Trophoblast cell (in vitro differentiated cells and primary cell): ENCODE measurements at regions not wholly inside any gene's neighbourhood (a gene's known extent, or its start where the extent isn't known, plus 50 kb on each side); places are given as distances from the start of the nearest gene placed in this dataset.

Experiments
- DNase-seq, 2 donors: peaks; one replicate each; pipeline ENCODE4 v3.0.0-alpha.2; 2016
- H2AFZ ChIP-seq: 2 replicates; pipeline ENCODE4 v1.6.1; 2013; ENCODE audit warnings: low read length, moderate library complexity, mild to moderate bottlenecking; ENCODE audit not compliant: insufficient read depth, poor library complexity
- H2AK5ac ChIP-seq: 2 replicates; pipeline ENCODE4 v1.6.1; 2013; ENCODE audit warnings: mild to moderate bottlenecking, low read length
- H2BK120ac ChIP-seq: 2 replicates; pipeline ENCODE4 v1.6.1; 2013; ENCODE audit warnings: low read length, mild to moderate bottlenecking, moderate library complexity; ENCODE audit not compliant: insufficient read depth, poor library complexity
- H2BK12ac ChIP-seq: 2 replicates; pipeline ENCODE4 v1.6.1; 2013; ENCODE audit warnings: mild to moderate bottlenecking, low read length, moderate library complexity
- H2BK5ac ChIP-seq: 2 replicates; pipeline ENCODE4 v1.6.1; 2013; ENCODE audit warnings: low read length, low read depth, moderate library complexity, mild to moderate bottlenecking; ENCODE audit not compliant: poor library complexity
- H3K14ac ChIP-seq: 2 replicates; pipeline ENCODE4 v1.6.1; 2013; ENCODE audit warnings: mild to moderate bottlenecking, low read length
- H3K18ac ChIP-seq: 2 replicates; pipeline ENCODE4 v1.6.1; 2013; ENCODE audit warnings: mild to moderate bottlenecking, low read length
- H3K23ac ChIP-seq: 2 replicates; pipeline ENCODE4 v1.6.1; 2013; ENCODE audit warnings: low read length
- H3K27ac ChIP-seq: 2 replicates; pipeline ENCODE4 v1.5.1; 2013; ENCODE audit warnings: low read depth, mild to moderate bottlenecking, inconsistent platforms, low read length, moderate library complexity
- H3K27me3 ChIP-seq: 2 replicates; pipeline ENCODE4 v1.6.1; 2013; ENCODE audit warnings: inconsistent platforms, mild to moderate bottlenecking, low read length, moderate library complexity; ENCODE audit not compliant: insufficient read depth
- H3K36me3 ChIP-seq, 2 experiments: 1 replicate in 1 of 2; 2 replicates in 1 of 2; pipeline ENCODE4 v1.6.1; 2013; ENCODE audit warnings: low read length in 2 of 2, mild to moderate bottlenecking in 2 of 2, moderate library complexity in 1 of 2; ENCODE audit not compliant: insufficient read depth in 2 of 2, control insufficient read depth in 1 of 2
- H3K4ac ChIP-seq: 2 replicates; pipeline ENCODE4 v1.6.1; 2013; ENCODE audit warnings: low read depth, mild to moderate bottlenecking, low read length, moderate library complexity
- H3K4me1 ChIP-seq, 2 experiments: 1 replicate in 1 of 2; 2 replicates in 1 of 2; pipeline ENCODE4 v1.6.1; 2013; ENCODE audit warnings: low read length in 2 of 2, mild to moderate bottlenecking in 2 of 2, moderate library complexity in 1 of 2; ENCODE audit not compliant: insufficient read depth in 2 of 2, control insufficient read depth in 1 of 2
- H3K4me2 ChIP-seq: 2 replicates; pipeline ENCODE4 v1.6.1; 2013; ENCODE audit warnings: inconsistent platforms, mild to moderate bottlenecking, low read length, moderate library complexity
- H3K4me3 ChIP-seq: 2 replicates; pipeline ENCODE4 v1.5.1; 2013; ENCODE audit warnings: mild to moderate bottlenecking, low read depth, low read length, inconsistent platforms
- H3K79me1 ChIP-seq: one replicate; pipeline ENCODE4 v1.6.1; 2013; ENCODE audit warnings: low read length
- H3K79me2 ChIP-seq: 2 replicates; pipeline ENCODE4 v1.6.1; 2013; ENCODE audit warnings: low read length, mild to moderate bottlenecking; ENCODE audit not compliant: control insufficient read depth, insufficient read depth, poor library complexity
- H3K9ac ChIP-seq: 2 replicates; pipeline ENCODE4 v1.6.1; 2013; ENCODE audit warnings: mild to moderate bottlenecking, low read length
- H3K9me3 ChIP-seq: 2 replicates; pipeline ENCODE4 v1.6.1; 2013; ENCODE audit warnings: low read depth, mild to moderate bottlenecking, control low read depth, inconsistent platforms, low read length; ENCODE audit not compliant: insufficient read depth
- H4K12ac ChIP-seq: 2 replicates; pipeline ENCODE4 v1.6.1; 2013; ENCODE audit warnings: low read depth, mild to moderate bottlenecking, low read length, moderate library complexity
- H4K8ac ChIP-seq: 2 replicates; pipeline ENCODE4 v1.6.1; 2013; ENCODE audit warnings: low read depth, mild to moderate bottlenecking, low read length, moderate library complexity
- H4K91ac ChIP-seq: one replicate; pipeline ENCODE4 v1.6.1; 2013; ENCODE audit warnings: low read depth, mild to moderate bottlenecking, low read length, moderate library complexity
- WGBS: extraction: QIAGEN DNeasy Blood & Tissue Kit; methylation state at CpG from one replicate; pipeline ENCODE4 v1.1.7; 2013; ENCODE audit warnings: missing lambda C conversion rate; ENCODE audit not compliant: insufficient read length, insufficient coverage; ENCODE audit errors: extremely low coverage; 5-methylcytosine and 5-hydroxymethylcytosine counted together

DNA sequence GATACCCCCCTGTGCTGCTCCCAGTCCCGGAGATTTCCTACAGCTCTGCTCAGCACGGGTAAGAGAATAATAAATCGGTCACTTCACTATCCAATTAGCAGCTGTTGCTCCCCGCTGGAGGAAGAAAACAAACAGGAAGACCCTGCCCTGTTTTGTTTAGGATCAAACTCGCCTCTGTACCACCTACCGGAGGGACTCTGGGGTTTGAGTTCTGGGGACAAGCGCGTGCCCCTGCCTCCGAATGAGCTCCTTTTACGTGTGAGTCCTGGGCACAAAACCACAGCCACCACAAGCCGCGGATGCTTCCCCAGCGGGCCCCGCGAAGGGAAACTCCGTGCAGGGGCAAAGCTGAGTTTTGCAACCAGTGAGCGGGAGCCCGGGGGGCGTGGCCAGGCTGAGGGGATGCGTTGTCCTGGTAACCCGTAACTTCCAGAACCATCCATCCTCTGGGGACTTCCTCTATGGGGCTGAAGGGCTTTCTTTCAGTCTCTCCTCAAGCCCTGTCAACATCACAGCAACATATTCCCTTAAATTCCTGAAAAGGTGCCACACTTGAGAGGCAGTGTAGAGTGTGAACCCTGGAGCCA is 315.7 kb upstream of the PROK2 start:
- Histone ChIP-seq H3K14ac (no peak overlapping the region), H4K91ac (no peak overlapping the region), H3K36me3 (no peaks in the 10 kb centered on the region), H3K4me2 (peak overlapping the region; percentile 67), H3K9me3 (no peaks in the 10 kb centered on the region), H3K23ac (no peak overlapping the region), H3K4me1 (peaks cover 2 to 3% of the 10 kb centered on the region in 2 experiments), H2AK5ac (no peak overlapping the region), H3K9ac (no peak overlapping the region), H3K79me1 (no peaks in the 10 kb centered on the region), H2BK120ac (no peak overlapping the region), H3K79me2 (no peaks in the 10 kb centered on the region), H2BK5ac (no peak overlapping the region), H2AFZ (peak overlapping the region; percentile 55), H3K27ac (no peak overlapping the region), H3K27me3 (peaks cover 17% of the 10 kb centered on the region), H2BK12ac (no peak overlapping the region), H4K12ac (no peak overlapping the region), H3K4me3 (peak overlapping the region; percentile 58), H4K8ac (no peak overlapping the region), H3K18ac (no peak overlapping the region), H3K4ac (no peak overlapping the region)
- WGBS: no CpG with 5 or more reads among the region's 21 CpGs
- peak; percentile 55 to 69 for DNase-seq

DNA sequence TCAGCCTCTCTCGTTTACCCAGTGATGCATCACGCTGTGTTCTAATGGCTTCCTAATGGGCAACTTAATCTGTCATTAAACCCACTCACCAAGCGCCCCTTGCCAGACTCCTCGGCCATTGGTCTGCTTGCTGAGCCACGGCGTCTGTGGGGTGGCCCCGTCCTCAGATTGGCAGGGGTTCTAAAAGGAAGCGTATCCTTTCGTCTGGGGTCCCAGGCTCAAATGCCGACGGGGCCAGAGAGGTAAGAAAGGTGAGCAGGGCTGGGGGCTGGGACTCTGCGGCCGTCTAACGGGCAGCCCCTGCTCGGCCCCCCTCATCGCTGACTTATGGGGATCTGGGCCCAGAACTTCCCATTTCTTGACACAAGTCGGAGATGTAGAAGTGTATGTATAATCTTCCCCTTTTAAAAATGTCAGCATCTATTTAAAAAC is 315.1 kb upstream of the PROK2 start:
- no peak for DNase-seq
- Histone ChIP-seq H2BK120ac (no peak overlapping the region), H3K23ac (no peak overlapping the region), H3K4me2 (no peak overlapping the region), H3K9ac (no peak overlapping the region), H3K18ac (no peak overlapping the region), H3K27ac (no peak overlapping the region), H3K4me3 (no peak overlapping the region), H3K79me2 (no peaks in the 10 kb centered on the region), H3K79me1 (no peaks in the 10 kb centered on the region), H2BK12ac (no peak overlapping the region), H3K9me3 (no peaks in the 10 kb centered on the region), H3K27me3 (peaks cover 17% of the 10 kb centered on the region), H4K91ac (no peak overlapping the region), H2AK5ac (no peak overlapping the region), H3K36me3 (no peaks in the 10 kb centered on the region), H4K8ac (no peak overlapping the region), H2BK5ac (no peak overlapping the region), H3K4ac (no peak overlapping the region), H3K4me1 (peaks cover 2 to 3% of the 10 kb centered on the region in 2 experiments), H4K12ac (no peak overlapping the region), H3K14ac (no peak overlapping the region), H2AFZ (peak overlapping the region; percentile 17)
- no CpG with 5 or more reads among the region's 17 CpGs for WGBS

DNA sequence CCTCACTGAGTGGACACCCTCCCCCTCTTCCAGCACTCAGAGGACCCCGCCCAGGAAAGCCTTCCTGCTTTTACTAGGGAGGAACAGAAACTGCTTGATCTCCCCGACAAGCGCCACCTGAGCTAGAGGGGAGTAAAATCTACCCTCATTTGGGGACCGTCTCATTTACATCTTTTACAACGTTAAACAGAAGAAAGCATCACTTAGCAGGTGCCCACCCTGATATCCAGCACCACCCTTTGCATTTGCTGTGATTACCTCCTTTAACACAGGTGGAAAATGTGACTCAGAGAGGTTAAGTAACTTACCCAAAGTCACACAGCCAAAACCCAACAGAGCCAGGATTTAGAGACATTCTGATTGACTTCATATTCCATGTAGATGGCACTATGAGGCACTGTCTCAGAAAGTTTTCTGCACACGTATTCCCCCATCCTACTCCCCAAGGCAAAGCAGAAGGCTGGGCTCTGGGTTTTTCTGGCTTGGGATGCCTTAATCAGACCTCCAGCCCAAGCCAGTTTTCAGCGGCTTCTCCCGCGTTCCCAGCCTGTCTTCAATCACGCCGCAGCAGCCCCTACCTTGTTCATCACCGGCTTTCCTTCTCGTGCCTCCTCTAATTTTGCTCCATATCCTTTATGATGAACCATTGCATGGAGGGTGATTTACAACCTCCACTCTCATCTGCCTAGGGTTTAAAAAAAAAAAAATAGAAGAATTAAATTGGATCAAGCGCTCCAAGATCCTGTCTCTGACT is 314.6 kb upstream of the PROK2 start:
- Histone ChIP-seq H3K18ac (no peak overlapping the region), H3K4me1 (peaks cover 2 to 3% of the 10 kb centered on the region in 2 experiments), H3K27me3 (peaks cover 17% of the 10 kb centered on the region), H4K8ac (no peak overlapping the region), H2BK12ac (no peak overlapping the region), H3K4me2 (no peak overlapping the region), H3K79me1 (no peaks in the 10 kb centered on the region), H3K4me3 (no peak overlapping the region), H2BK120ac (no peak overlapping the region), H2AK5ac (no peak overlapping the region), H3K36me3 (no peaks in the 10 kb centered on the region), H3K9ac (no peak overlapping the region), H4K12ac (no peak overlapping the region), H4K91ac (no peak overlapping the region), H3K79me2 (no peaks in the 10 kb centered on the region), H3K14ac (no peak overlapping the region), H3K4ac (no peak overlapping the region), H3K9me3 (no peaks in the 10 kb centered on the region), H3K27ac (no peak overlapping the region), H2AFZ (no peak overlapping the region), H3K23ac (no peak overlapping the region), H2BK5ac (no peak overlapping the region)
- no peak for DNase-seq
- no CpG with 5 or more reads among the region's 14 CpGs for WGBS

DNA sequence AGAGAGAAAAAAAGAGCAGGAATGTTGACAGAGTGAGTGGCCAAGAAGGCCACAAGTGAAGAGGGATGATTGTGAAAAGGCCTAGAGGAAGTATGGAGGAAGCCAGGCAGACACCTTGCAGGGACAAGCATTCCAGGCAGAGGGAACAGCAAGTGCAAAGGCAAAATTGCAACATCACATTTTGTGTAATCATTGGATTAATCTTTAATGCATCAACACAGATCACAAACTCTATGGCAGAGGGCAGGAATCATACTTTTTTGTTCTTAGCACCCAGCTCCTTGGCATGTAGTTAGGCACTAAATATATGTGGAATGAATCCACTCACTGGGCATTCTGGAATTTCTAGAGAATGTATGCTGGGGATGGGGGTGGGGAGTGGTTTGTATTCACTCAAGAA is 312.1 kb upstream of the PROK2 start:
- Histone ChIP-seq H3K9me3 (no peaks in the 10 kb centered on the region), H3K4me2 (no peak overlapping the region), H3K4ac (no peak overlapping the region), H2AFZ (no peak overlapping the region), H3K9ac (no peak overlapping the region), H2BK120ac (no peak overlapping the region), H3K27me3 (peaks cover 17% of the 10 kb centered on the region), H4K8ac (no peak overlapping the region), H2BK12ac (no peak overlapping the region), H3K79me1 (no peaks in the 10 kb centered on the region), H3K27ac (no peak overlapping the region), H3K14ac (no peak overlapping the region), H4K91ac (no peak overlapping the region), H4K12ac (no peak overlapping the region), H3K79me2 (no peaks in the 10 kb centered on the region), H3K4me3 (no peak overlapping the region), H2BK5ac (no peak overlapping the region), H3K36me3 (no peaks in the 10 kb centered on the region), H2AK5ac (no peak overlapping the region), H3K18ac (no peak overlapping the region), H3K4me1 (peaks cover 2 to 3% of the 10 kb centered on the region in 2 experiments), H3K23ac (no peak overlapping the region)
- no peak for DNase-seq
